H1 (cell line): ENCODE measurements at regions not wholly inside any gene's neighbourhood (a gene's known extent, or its start where the extent isn't known, plus 50 kb on each side); places are given as distances from the start of the nearest gene placed in this dataset.

ENCODE experiments used
- ATF3 ChIP-seq: IDR thresholded peaks from 2 replicates; pipeline ENCODE4 v1.6.1; 2011; ENCODE audit warnings: low read depth, mild to moderate bottlenecking, low read length; ENCODE audit not compliant: insufficient read depth
- BCL11A ChIP-seq, 2 experiments: IDR thresholded peaks; one replicate each; pipeline ENCODE4 v1.6.1; 2011; ENCODE audit warnings: low read depth in 2 of 2, low read length in 2 of 2, mild to moderate bottlenecking in 2 of 2
- CHD7 ChIP-seq: fragments of 300-600 bp; sonication (generic); IDR thresholded peaks from 2 replicates; pipeline ENCODE4 v1.7.1; 2012; ENCODE audit warnings: low read length, moderate library complexity, mild to moderate bottlenecking, inconsistent platforms; ENCODE audit not compliant: insufficient replicate concordance
- CTCF ChIP-seq, 3 experiments: IDR thresholded peaks; 1 replicate in 2 of 3; 2 replicates in 1 of 3; pipeline versions ENCODE4 v1.5.1 to v1.6.1; 2011; ENCODE audit warnings: low read length in 3 of 3, mild to moderate bottlenecking in 3 of 3, inconsistent platforms in 2 of 3, low read depth in 1 of 3, moderate library complexity in 1 of 3; ENCODE audit not compliant: insufficient read depth in 1 of 3; ENCODE audit errors: control extremely low read depth in 1 of 3
- HDAC2 ChIP-seq, 2 experiments: fragments of 300-600 bp in 1 of 2; sonication (generic) in 1 of 2; IDR thresholded peaks; 2 replicates each; pipeline ENCODE4 v1.6.1; 2011 to 2012; ENCODE audit warnings: low read depth in 2 of 2, low read length in 2 of 2, mild to moderate bottlenecking in 2 of 2, moderate library complexity in 2 of 2, borderline replicate concordance in 1 of 2, inconsistent platforms in 1 of 2
- RNF2 ChIP-seq: fragments of 200-900, 300-1000 bp; sonication (generic); IDR thresholded peaks from 2 replicates; pipeline ENCODE4 v1.7.1; 2016; ENCODE audit warnings: borderline replicate concordance, low read depth, mild to moderate bottlenecking, antibody characterized with exemption, low read length; ENCODE audit not compliant: poor library complexity, severe bottlenecking; ENCODE audit errors: missing control alignments
- TF ChIP-seq, protein P1 (sequence below): IDR thresholded peaks from 2 replicates; pipeline ENCODE4 v1.6.1; 2012; ENCODE audit warnings: inconsistent platforms

DNA sequence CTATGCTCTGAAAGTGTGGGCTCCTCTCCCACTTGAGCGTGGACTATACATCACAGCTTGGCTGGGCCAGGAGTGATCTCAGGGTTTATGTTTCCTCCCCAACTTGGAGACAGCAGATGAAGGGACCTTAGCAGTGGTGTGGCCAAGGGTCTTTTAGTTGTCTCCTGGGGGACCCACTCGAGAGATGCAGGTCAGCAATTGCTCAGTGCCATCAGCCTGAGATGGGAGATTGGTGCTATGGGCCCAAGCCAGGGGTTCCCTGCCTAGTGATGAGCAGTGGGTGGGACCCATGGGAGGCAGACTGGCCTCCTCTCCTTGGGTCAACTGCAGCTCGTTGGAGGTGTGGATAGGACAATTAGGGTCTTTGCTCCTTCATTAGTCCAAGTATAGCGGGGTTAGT is 510.5 kb upstream of the FSHR start:
- no peak for TF ChIP-seq BCL11A (IDR thresholded peaks at IDR 0.05; ENCODE audit: low read depth in 2 of 2, low read length in 2 of 2)
- TF ChIP-seq, protein P1, sequence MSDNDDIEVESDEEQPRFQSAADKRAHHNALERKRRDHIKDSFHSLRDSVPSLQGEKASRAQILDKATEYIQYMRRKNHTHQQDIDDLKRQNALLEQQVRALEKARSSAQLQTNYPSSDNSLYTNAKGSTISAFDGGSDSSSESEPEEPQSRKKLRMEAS, result no peak
- no peak for TF ChIP-seq CTCF (IDR thresholded peaks at IDR 0.05; ENCODE audit: control extremely low read depth in 1 of 3, insufficient read depth in 1 of 3, low read depth in 1 of 3, low read length in 3 of 3)
- TF ChIP-seq CHD7, result no peak
- TF ChIP-seq HDAC2 (IDR thresholded peaks at IDR 0.05; ENCODE audit: borderline replicate concordance in 1 of 2, low read depth in 2 of 2, low read length in 2 of 2), result no peak
- no peak for TF ChIP-seq RNF2
- no peak for TF ChIP-seq ATF3
